NCI-H1092 treated with DMSO at 0.1 percent for 48 hours (cell line): ENCODE measurements at regions not wholly inside any gene's neighbourhood (a gene's known extent, or its start where the extent isn't known, plus 50 kb on each side); places are given as distances from the start of the nearest gene placed in this dataset.

Experiments
- DNase-seq: peaks from one replicate; lab custom pipeline; 2025; lab: John Stamatoyannopoulos, UW

- no peak for DNase-seq
These were observed 209.2 kb downstream of the MATN1 start for GRCh38 chr1:30514137-30514654.

DNA sequence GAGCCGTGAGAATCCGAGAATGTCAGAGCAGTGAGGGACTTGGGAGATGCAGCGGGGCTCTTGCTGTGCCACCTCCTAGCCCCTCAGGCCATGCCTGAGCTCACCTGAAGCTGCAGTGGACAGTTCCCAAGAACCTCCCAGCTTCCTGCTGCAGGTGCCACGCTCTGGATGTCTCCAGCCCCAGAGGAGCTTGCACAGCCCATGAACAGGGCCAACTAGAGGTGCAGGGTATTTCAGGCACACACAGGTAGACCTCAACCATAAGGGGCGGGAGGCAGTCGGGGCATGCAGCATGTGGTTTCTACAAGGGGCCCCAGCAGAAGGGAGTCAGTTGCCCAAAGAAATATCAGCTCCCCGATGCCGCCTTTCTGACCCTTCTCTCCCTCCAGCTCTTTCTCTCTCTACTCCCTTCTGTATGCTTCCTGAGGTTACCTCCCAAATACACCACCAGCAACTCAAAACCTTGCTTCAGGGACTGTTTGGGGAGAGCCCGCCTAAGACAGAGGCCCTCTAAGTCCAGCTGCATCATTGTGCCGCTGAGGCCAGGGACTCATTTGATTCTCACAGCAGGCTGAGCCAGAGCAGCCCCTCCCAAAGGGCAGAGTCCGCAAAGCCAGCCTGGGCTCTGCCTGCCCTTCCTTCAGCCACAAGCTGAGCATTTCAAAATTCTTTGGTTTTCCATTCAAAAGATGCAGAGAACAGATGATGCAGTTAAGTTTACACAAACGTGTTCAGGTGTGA, 209.8 kb downstream of the MATN1 start:
- no peak for DNase-seq

GRCh38 chr1:30512914-30513265, 210.5 kb downstream of the MATN1 start:
- DNase-seq, result no peak

GRCh38 chr1:30511991-30512913, 211.1 kb downstream of the MATN1 start:
- no peak for DNase-seq

GRCh38 chr1:30511563-30511962, 211.8 kb downstream of the MATN1 start:
- DNase-seq, result no peak

DNA sequence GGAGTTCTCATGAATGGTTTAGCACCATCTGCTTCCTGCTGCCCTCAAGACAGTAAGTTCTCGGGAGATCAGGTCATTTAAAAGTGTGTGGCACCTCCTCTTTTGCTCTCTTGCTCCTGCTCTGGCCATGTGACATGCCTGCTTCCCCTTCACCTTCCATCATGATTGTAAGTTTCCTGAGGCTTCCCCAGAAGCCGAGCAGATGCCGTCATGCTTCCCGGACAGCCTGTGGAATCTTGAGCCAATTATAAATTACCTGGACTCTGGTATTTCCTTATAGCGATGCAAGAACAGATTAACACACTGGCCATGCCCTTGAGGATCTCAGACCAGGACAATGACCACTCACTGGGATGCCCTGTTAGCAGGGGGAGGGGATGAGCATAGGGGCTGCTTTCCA, 212.3 kb downstream of the MATN1 start:
- DNase-seq, result no peak

GRCh38 chr1:30509670-30510069, 213.7 kb downstream of the MATN1 start:
- DNase-seq, result no peak

DNA sequence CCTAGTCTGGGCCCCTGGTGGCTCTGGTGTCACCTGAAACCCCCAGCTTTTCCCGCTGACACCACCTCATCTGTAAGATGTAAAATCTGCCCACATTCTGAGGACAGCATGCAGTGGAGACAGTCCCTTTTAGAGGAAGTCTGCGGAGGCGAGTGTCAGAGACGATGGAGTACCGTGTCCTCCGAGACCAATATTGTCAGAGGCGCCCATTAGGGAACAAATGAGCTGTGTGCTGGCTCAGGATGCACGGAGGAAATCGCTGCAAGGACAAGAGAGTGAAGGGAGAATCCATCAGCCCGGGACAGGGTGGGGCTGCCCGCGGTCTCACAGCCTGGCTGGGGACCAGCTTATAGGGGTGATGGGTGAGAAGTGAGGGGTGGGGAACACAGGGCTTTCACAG, 214.8 kb downstream of the MATN1 start:
- no peak for DNase-seq

- no peak for DNase-seq
These were observed 215.3 kb downstream of the MATN1 start for GRCh38 chr1:30508175-30508448.

GRCh38 chr1:30507401-30508174, 215.8 kb downstream of the MATN1 start:
- DNase-seq, result no peak

GRCh38 chr1:30507016-30507312, 216.4 kb downstream of the MATN1 start:
- no peak for DNase-seq

- no peak for DNase-seq
These were observed 216.9 kb downstream of the MATN1 start for GRCh38 chr1:30506291-30507015.

DNA sequence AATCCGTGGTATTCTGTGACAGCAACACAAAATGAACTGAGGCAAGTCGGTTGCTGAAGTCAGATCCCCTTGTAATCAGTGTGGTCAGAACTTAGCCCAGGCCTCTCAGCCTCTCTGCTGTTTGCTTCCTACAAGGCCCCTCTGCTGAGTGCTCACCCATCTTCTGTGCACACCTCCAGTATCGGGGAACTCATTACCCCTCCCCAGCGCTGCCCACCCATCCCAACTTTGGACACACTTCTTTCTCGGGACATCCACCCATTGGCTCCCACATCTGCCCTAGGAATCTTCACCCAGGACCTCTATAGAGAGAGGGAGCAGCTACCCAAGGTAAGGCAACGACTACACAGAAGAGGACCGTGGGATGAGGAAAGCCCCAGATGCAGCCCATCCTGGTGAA, 217.5 kb downstream of the MATN1 start:
- DNase-seq, result no peak

DNA sequence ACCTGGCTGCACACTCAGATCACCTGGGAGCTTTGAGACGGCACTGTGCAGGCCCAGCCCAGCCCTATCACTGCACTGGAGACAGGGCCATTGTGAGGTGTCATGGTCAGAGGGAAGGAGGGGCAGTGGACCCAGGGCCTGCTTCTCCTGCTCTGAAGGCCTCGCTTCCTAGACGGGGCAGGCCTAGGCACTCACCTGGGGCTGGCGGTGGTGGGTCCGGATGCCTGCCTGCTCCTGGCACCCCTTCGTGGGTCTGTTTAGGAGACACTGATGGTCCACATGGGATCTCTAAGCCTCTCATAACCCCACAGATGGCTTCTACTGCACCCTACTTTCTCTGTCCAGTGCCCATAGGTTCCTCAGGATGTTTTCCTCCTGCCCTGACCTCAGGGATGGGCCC, 230.9 kb downstream of the MATN1 start:
- no peak for DNase-seq

DNA sequence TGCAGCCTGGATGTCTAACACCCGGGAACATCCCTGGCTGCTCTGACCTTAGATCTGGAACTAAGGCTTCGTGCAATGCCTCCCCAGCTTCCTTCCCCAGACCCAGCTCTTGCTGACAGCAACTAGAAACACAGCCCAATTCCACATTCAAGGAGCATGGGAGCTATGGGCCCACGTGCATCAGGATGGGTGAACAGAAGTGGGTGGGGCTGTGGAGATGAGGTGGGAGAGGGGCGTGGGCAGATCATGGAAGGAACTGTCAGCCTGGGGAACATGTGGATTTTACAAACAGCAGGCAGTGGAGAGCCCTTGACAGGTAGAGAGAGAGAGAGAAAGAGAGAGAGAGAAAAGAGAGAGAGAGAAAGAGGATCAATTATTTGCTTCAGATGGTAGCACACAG, 231.6 kb downstream of the MATN1 start:
- DNase-seq, result no peak

- no peak for DNase-seq
These were observed 232.8 kb downstream of the MATN1 start for GRCh38 chr1:30490554-30491053.

DNA sequence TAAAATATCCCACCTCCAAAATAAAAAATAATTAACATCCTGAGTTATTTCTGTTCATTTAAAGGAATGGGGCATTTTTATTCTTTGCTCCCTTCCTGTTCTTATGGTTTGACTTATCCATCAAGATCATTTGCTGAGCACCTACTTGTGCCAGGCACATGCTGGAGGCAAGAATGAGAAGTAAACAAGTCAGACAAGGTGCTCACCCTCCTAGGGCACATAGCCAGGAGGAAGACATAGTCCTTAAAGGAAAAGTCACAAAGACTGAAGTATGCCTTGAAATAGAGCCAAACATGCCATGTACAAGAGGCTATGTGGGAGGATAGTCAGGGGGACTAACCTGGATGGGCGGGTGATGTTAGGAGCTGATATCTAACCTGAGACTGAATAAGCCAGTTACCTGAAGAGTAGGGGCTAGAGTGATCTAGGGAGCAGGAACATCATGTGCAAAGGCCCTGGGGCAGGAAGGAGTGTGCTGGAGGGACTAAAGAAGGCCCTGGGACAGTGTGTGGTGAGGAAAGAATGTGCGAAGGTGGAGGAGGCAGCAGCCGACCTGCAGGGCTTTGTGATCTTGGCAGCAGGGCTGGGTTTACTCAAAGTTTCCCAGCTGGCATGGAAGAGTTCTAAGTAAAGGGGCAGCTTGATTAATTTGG, 233.5 kb downstream of the MATN1 start:
- no peak for DNase-seq

DNA sequence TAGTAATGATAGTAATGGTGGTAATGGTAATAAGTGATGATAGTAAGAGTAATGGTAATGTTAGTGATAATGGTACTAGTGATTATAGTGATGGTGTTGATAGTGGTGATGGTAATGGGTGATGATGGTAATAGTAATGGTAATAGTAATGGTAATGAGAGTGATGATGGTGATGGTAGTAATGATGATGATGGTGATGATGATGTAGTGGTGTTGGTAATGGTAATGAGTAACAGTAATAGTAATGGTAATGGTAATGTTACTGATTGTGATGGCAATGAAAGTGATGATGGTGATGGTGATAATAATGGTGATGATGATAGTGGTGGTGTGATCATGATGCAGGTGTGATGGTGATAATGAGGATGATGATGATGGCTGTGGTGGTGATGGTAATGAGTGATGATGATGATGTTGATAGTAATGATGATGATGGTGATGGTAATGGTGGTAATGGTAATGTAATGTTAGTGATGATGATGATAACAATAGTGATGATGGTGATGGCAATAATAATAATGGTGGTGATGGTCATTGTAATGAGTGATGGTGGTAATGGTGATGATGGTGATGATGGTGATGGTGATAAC, 235.0 kb downstream of the MATN1 start:
- DNase-seq, result no peak

DNA sequence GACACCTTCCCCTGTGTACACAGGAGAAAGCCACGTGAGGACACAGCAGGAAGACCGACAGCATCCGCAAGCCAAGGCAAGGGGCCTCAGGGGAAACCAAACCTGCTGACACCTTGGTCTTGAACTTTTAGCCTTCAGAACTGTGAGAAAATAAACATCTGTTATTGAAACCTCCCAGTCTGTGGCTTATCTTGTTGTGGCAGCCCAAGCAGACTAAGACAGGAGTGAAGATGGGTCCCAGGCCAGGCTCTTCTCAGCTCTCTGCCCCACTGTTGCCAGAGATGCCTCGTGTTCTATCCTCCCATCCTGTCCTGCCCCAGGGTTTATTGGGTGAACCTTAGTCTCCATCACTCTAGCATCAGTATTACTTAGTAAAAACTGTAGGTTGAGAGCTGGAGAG, 236.3 kb downstream of the MATN1 start:
- DNase-seq, result no peak

GRCh38 chr1:30485072-30485471, 238.3 kb downstream of the MATN1 start:
- DNase-seq, result no peak

GRCh38 chr1:30484668-30485067, 238.7 kb downstream of the MATN1 start:
- no peak for DNase-seq
